IPS-NIHi11 (cell line): ENCODE measurements at regions not wholly inside any gene's neighbourhood (a gene's known extent, or its start where the extent isn't known, plus 50 kb on each side); places are given as distances from the start of the nearest gene placed in this dataset.
"Not testable (repeated sequence)": the region's sequence is repeated elsewhere in the genome, so short reads cannot be mapped to it uniquely, and the experiment has no call there.

Experiments used
- DNase-seq: peaks from one replicate; pipeline ENCODE4 v3.0.0; 2012; ENCODE audit warnings: mixed read lengths, low spot score

- DNase-seq = no peak
Observed at GRCh38 chr1:47491341-47491753, 53.5 kb downstream of the FOXD2 start.

- DNase-seq = no peak
Observed at GRCh38 chr1:47495176-47495713, 57.4 kb downstream of the FOXD2 start.

- DNase-seq = no peak
Observed at GRCh38 chr1:47498551-47498950, 60.7 kb downstream of the FOXD2 start.

- no peak for DNase-seq
Observed at GRCh38 chr1:47501069-47501468, 63.2 kb downstream of the FOXD2 start.

- no peak for DNase-seq
Observed at GRCh38 chr1:47502746-47503370, 65.0 kb downstream of the FOXD2 start.

- not testable (repeated sequence) for DNase-seq
Observed at GRCh38 chr1:47504840-47505239, 67.0 kb downstream of the FOXD2 start.

GRCh38 chr1:47505267-47505666, 67.4 kb downstream of the FOXD2 start:
- DNase-seq = no peak

GRCh38 chr1:47506053-47506452, 68.2 kb downstream of the FOXD2 start:
- no peak for DNase-seq

GRCh38 chr1:47507144-47507543, 69.3 kb downstream of the FOXD2 start:
- DNase-seq = no peak

- DNase-seq = peak; percentile 62
Observed at GRCh38 chr1:47507881-47508701, 70.2 kb downstream of the FOXD2 start.

- DNase-seq = peak; percentile 37
Observed at GRCh38 chr1:47508702-47509431, 71.0 kb downstream of the FOXD2 start.

GRCh38 chr1:47510282-47510811, 72.5 kb downstream of the FOXD2 start:
- DNase-seq = no peak

GRCh38 chr1:47511825-47512224, 74.0 kb downstream of the FOXD2 start:
- no peak for DNase-seq

GRCh38 chr1:47513393-47513792, 75.5 kb downstream of the FOXD2 start:
- no peak for DNase-seq

GRCh38 chr1:47514229-47514628, 76.4 kb downstream of the FOXD2 start:
- no peak for DNase-seq

GRCh38 chr1:47515164-47515789, 77.4 kb downstream of the FOXD2 start:
- no peak for DNase-seq

- no peak for DNase-seq
Observed at GRCh38 chr1:47517946-47518345, 80.1 kb downstream of the FOXD2 start.

- DNase-seq = no peak
Observed at GRCh38 chr1:47519491-47519890, 81.6 kb downstream of the FOXD2 start.

GRCh38 chr1:47519971-47520370, 82.1 kb downstream of the FOXD2 start:
- no peak for DNase-seq

- DNase-seq = no peak
Observed at GRCh38 chr1:47521034-47521881, 83.4 kb downstream of the FOXD2 start.
